DMS153 (cell line): ENCODE measurements at regions not wholly inside any gene's neighbourhood (a gene's known extent, or its start where the extent isn't known, plus 50 kb on each side); places are given as distances from the start of the nearest gene placed in this dataset.
"Not testable (repeated sequence)": the region's sequence is repeated elsewhere in the genome, so short reads cannot be mapped to it uniquely, and the experiment has no call there.

ENCODE experiments used
- DNase-seq: peaks from one replicate; lab custom pipeline; 2025; lab: John Stamatoyannopoulos, UW

DNA sequence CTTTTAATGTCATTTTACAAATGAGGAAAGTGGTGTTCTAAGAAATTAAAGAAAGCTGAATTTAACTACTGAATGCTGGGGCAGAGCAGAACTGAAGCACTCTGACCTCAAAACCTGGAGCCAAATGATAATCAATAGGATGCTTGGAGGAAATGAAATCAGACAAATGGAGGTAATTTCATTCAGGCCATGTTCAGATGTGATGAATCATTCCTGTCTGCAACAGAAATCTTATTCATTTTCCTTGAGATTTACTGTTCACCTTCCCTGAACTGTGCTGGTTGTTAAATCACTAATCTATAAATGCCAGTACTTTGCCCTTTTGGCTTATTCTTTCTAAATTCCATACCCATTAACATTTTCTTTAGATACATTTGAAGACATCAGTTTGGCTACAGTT is 85.6 kb upstream of the SNX7 start:
- no peak for DNase-seq

DNA sequence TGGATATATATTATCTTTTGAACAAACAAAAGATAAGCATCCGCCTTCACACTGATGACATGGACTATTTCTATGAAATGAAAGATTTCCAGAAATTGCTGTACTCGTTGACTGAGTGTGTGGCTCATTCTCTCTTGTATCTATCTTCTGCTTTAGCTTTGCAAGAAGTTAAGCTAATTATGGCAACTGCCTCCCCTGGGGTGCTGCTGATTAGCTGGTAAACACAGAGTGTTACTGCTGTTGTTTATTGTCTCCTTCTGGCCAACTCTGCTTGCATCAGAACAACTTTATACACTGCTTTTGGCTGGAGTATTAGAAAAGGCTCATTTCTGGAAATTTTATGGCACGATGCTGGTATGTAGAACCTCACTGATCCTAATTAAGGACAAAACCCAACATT is 95.6 kb upstream of the SNX7 start:
- no peak for DNase-seq

DNA sequence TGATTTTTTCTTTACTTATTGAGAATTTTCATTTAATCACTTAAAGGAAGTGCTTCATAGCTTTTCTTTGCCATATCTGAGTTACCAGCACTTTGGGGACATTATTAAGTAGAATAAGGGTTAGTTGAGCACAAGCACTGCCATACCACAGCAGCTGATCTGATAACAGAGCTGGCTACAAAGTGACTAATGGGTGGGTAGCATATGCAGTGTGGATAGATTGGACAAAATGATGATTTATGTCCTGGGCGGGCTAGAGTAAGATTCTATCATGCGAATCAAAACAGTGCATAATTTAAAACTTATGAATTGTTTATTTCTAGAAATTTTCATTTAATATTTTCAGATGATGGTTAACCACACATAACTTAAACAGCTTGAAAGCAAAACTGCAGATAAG is 102.2 kb upstream of the SNX7 start:
- no peak for DNase-seq

DNA sequence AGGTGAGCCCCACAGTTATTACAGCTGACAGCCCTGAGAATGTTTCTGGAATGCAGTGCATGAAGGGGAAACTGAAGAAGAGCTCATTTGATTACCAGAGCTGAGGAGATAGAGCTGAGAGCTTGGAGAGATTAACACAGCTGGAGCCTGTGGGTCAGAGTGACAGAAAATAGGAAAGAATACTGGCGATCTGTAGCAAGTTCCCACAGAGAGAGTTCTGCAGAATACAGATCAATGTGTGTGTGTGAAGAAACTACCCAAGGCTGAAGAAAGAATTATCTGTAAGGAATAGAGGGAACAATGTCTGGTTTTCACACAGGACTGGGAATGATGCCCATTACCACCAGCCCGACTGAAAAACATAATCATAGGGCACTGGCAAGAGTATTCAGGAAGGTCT is 103.6 kb upstream of the SNX7 start:
- DNase-seq, result no peak

DNA sequence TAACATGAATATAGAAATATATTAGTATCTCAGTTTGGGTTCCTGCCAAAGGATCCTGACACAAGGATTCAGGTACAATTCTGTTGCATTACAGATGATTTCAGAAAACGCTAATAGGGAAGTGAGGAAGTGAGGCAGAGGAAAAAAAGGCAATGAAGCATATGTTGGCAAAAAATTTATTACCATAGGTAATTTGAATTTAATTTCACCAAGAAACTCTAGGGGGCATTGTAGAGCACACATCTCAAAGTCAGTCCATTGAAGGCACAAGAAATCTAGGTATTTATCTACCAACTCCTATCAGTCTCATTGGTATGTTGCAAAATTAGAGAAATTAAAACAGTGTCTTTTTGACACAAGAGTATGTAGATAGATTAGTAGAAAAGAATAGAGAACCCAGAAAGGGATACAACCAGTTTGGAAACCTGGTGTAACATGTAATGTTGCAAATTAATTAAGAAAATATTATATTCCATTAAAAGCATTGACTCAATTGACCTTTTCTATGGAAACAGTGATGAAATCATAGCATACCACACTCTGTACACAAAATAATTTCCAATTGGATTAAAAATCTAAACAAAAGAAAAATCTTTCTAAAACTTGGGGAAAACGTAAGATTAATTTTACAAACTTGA is 104.9 kb upstream of the SNX7 start:
- DNase-seq, result no peak

DNA sequence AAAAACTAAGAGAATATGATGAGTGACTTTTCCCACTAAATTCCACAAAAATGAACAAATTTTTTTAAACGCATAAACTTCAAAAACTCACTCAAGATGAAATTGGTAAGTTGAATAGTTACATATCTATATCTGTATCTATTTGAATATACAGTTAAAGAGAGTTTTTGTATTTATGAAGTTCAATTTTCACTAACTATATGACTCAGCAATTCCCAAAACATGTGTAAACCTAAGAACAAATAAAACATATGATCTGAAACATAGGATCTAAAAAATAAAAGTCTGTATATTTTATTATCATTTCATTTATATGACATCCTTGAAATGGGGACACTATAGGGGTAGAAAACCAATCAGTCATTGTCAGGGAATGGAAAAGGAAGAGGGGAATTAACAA is 105.7 kb upstream of the SNX7 start:
- no peak for DNase-seq

DNA sequence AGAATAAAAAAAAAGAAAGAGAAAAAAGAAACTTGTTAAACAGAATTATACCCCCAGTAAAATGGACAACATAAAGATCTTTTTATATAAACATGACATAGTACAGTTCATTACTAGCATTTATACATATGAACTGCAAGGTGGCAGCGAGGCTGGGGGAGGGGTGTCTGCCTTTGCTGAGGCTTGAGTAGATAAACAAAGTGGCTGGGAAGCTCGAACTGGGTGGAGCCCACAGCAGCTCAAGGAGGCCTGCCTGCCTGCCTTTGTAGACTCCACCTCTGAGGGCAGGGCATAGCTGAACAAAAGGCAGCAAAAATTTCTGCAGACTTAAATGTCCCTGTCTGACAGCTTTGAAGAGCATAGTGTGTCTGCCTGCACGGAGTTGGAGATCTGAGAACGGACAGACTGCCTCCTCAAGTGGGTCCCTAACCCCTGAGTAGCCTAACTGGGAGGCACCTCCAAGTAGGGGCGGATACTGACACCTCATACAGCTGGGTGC is 108.9 kb upstream of the SNX7 start:
- not testable (repeated sequence) for DNase-seq

DNA sequence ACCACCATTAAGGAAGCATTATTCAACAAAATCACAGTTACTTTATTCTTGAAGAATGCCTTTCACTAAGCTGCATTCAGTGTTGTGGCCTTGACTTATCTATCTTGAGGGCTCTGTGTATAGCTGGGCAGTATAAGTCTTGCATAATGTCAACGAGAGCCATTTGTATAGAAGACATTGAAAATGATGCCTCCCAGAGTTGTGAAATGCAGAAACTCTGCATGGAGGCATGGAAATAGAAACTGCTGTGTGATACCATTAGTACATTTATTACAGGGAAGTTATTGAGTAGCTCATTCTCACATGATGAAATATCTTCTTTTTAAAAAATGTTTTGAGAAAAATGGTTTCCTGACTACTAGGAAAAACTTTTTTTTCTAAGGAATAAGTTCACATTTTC is 111.4 kb upstream of the SNX7 start:
- DNase-seq, result no peak

DNA sequence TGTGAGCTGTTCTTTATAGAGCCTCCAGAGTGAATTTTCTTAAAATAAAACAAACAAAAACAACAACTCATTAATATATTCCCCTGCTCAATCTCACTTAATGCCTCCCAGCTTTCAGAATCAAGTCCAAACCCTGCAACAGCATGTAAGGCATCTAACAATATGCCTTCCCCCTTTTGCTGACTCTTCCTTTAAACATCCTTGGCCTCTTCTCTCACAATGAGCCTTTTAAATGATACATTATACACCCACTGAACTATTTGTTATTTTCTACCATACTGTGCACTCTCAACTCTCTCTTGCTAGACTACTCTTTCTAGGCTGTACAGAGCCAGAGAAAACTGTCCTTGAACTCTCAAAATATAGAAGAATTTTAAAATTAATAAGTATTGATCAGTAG is 115.2 kb upstream of the SNX7 start:
- DNase-seq, result no peak

DNA sequence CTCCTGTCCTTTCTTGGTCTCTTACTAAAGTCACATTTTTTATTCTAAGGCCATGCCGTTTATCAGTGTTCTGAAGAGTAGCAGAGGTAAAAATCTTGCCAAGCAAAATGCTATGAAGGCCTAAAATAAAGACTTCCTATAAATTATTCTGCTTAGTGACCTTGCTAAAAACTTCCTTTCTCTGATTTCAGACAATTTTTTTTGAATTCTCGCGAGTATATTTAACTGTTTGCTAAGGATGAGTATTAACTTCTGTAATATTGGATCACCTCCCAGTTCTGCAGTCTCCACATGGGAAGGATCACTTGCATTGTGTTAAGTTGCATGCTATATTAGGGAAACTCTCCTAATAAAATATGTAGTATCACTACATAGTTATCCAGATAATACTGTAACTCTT is 123.4 kb upstream of the SNX7 start:
- DNase-seq, result no peak

DNA sequence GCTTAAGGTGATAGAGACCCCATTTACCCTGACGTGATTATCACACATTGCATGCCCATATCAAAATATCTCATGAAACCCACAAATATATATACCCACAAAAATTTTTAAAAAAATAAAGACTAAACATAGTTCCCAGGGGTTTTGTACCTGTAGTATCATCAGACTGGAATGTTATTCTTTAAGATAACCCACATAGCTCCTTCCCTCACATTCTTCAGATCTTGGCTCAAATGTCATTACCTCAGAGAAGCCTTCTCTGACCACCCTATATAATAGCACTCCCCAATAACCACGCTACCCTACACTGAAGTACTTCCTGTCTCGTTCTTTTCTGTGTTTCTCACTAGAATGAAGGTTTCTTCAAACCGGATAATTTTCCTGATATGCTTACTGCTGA is 138.3 kb upstream of the SNX7 start:
- no peak for DNase-seq

DNA sequence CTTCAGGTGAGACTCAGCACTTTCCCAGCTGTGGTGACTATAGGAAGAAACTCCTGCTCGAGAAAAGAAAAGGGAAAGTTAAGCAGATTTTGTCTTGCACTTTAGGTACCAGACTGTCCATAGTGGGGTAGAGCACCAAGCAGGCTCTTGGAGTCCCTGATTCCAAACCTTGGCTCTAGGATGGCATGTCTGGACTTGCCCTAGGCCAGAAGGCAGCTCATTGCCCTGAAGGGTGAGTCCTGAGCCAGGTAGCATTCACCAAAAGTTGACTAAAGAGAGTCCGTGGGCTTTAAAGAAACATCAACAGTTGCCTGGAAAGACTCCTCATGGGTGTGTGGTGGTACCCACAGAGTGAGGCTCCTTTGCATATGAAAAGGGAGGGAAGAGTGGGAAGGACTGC is 145.2 kb upstream of the SNX7 start:
- no peak for DNase-seq

DNA sequence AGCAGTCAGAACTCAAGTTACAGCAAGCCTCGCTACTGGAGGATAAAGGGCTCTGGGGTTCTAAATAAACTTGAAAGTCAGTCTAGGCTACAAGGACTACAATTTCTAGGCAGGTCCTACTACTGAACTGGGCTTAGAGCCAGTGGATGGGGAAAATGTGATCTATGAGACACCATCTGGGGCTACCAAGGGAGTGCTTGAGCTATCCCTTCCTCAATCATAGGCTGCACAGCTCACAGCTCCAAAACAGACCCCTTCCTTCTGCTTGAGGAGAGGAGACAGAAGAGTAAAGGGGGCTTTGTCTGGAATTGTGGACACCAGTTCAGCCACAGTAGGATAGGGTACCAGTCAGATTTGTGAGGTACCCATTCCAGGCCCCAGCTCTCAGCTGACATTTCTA is 145.8 kb upstream of the SNX7 start:
- no peak for DNase-seq

DNA sequence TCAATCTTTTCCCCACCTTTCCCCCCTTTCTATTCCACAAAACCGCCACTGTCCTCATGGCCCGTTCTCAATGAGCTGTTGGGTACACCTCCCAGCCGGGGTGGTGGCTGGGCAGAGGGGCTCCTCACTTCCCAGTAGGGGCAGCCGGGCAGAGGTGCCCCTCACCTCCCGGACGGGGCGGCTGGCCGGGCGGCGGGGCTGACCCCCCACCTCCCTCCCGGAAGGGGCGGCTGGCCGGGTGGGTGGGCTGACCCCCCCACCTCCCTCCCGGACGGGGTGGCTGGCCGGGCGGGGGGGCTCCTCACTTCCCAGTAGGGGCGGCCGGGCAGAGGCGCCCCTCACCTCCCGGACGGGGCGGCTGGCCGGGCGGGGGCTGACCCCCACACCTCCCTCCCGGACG is 149.3 kb upstream of the SNX7 start:
- DNase-seq, result not testable (repeated sequence)

DNA sequence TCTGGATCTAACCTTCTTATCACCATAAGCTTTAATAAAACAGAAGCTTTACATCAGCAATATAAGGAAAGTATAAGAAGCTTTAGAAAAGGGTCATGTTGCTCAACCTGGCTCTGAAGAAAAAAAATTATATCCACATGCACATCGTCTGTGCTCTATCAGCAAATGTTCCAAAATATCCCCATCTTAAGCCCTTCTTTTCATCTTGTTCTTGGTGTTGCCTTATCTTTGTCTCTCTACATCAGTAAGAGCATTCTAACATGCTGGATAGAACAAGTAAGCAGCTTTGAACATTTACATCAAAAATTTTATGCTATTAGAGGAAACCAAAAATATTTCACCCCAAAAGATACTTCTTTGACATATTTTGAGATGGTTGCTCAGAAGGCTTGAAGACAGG is 157.8 kb upstream of the SNX7 start:
- DNase-seq, result no peak

DNA sequence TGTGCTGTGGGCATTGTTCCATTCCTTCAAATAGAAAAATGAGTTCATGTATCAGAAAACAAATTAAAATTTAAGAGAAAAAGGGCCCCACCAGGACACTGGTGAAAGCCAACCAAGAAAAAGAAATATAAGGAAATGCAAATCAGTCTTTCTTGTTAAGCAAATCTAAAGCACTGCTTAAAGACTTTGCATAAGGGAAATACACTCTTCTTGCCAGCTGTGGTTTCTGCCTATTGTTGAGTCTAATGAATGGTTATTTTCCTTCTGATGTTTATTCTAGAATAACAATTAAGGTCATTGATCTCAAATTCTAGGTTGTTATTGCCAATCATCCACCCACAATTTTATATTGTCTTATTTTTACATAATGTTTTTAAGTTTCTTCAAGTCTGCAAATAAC is 158.6 kb upstream of the SNX7 start:
- DNase-seq, result no peak

DNA sequence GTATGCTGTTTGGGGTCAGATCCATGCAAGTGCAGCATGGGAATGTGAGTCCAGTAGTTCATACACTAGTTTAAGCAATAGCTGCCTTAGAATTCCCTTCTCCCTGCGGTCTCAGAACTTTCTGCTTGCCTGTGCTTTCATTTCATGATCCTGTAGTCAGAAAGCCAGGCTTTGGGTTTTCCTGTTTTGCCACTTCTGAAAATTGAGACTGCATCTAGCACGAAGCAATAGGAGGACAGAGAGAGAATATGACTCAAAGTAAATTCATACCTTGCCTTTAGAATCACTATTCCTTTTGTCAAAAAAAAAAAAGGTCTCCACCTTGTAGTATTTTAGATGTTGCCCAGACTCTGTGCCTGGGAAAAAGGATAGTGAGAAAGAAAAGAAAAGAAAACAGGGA is 161.2 kb upstream of the SNX7 start:
- DNase-seq, result no peak

DNA sequence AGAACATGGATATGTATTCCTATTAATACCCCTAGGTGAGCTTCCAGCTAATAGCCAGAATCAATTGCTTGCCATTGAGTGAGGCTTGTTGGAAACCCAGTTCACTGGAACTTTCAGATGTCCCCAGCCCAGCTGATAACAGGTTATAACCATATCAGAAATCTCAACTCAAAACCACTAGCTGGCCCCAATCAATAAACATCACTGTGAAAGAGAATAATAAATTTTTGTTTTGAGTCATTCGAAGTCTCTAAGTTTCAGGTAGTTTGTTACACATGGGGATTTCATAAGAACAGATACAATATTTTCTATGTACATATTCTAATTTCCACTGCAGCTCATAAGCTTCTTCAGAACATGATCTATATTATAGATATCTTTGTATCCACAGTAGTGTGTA is 162.9 kb upstream of the SNX7 start:
- no peak for DNase-seq

DNA sequence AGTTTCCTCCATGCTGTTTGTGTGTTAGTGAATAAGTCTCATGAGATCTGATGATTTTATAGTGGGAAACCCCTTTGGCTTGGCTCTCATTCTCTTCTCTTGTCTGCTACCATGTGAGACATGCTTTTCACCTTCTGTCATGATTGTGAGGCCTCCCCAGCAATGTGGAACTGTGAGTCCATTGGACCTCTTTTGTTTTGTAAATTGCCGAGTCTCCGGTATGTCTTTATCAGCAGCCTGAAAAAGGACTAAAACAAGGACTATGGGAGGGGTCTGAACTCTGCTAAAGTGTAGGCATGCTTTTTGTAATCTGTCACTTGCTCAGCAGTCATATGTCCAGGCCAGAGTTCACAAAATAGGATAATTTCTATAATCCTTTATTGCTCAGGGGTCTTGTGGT is 164.0 kb upstream of the SNX7 start:
- no peak for DNase-seq

DNA sequence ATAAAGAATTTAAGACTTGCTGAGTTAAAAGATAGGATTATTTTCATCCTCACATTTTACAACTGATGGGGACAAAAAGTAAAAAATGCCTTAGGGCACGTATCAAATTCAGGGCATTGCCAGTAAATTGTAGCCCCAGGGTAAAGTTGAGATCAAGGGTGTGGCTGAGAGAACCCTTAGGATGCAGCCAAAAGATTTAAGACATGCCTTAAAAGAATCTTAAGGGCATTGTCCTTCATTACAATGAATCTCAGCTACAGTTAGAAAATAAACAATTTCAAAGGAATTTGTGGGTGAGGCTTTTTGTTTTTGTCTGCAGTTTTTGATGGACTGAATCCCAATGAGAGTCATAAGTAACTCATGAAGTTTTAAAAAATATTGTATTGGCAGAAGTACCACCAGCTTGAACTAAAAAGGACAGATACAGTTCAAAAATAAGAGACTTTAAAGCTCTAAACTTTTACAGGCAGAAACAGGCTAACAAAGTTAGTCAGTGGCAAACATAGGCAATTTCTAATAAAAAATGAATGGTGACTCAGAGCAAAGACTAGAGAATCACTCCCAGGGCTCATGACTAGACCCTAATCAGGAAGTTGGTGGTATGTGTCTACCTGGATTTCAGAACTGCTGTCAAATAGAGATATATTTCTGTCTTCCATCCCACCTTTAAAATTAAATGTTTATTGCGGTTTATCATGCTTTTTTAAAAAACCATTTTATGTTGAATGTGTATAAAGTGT is 165.1 kb upstream of the SNX7 start:
- no peak for DNase-seq

DNA sequence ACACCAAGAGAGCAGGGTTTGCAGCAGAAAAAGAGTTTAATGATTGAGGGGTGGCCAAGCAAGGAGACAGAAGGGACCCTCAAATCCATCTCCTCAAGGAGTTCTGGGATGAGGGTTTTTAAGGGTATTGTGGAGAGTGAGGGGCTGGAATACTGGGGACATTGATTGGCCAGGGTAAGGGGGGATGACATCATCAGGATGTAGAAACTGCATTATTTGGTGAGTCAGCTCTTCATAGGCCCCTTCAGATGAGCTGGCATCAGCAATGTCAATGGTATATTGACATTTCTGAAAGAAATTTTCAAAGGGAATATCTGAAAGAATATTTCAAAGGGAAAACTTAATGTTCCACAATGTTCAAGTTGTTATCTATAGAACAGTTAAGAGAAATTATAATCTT is 168.1 kb upstream of the SNX7 start:
- no peak for DNase-seq

DNA sequence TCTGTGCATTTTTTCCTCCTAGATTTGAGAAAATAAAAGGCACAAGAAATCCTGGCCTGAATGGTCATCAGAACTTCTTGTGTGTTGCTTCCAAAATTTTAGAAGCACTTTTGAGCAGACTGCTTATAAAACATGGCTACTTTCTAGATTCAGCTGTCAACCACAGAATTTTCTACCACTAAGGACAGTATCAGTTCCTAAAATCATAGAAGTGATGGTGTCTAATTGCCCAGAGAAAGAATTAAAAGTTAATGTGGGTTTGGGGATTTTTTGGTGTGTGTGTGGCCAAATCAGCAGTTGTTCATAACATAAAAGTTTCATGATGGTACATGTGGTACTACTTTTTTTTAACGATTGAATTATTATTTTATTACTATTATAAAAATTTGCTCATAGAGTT is 171.4 kb upstream of the SNX7 start:
- no peak for DNase-seq

DNA sequence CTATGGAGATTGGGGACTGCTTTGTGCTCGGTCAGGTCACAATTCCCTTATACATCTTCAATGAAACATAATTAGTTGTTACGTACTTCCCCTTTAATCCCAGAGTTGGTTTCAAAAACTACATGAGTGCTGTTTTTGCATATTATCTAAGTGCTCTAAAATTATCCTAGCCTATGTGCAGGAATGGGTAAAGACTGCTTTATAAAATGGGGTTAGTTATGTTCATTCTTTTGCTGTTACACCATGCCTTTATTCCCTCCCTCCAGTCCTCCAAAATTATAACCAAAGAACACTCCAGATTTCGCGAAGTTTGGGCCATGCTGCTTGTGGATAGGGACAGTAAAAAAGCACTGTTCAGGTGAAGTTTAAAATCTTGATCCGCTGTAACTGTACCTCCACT is 173.9 kb upstream of the SNX7 start:
- no peak for DNase-seq

DNA sequence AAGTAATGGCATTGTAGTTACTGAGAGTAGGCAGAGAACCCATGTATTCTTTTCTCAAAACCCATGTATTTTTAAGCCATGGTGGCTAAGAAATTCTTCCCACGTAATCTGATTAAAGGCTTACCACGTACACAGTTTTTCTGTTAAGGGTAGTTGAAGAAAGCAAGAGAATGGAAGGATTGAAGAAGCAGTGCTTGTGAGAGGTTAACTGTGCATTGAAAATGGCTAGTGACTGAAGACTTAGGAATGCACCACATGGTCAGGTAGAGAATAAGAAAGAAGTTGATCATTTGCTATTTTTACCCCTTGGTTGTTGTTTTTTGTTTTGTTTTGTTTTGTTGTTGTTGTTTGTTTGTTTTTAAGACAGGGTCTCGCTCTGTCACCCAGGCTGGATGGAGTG is 178.9 kb upstream of the SNX7 start:
- DNase-seq, result no peak
